GM12872 (cell line): ENCODE measurements at regions not wholly inside any gene's neighbourhood (a gene's known extent, or its start where the extent isn't known, plus 50 kb on each side); places are given as distances from the start of the nearest gene placed in this dataset.

Experiments used
- CTCF ChIP-seq: IDR thresholded peaks from 3 replicates; pipeline ENCODE4 v1.5.1; 2011; ENCODE audit warnings: low read depth, mild to moderate bottlenecking, low read length, moderate library complexity; ENCODE audit not compliant: insufficient read depth

- TF ChIP-seq CTCF = no peak
Measured at GRCh38 chr20:48278961-48279481, 493.7 kb upstream of the SULF2 start.

- TF ChIP-seq CTCF = no peak
Measured at GRCh38 chr20:48277266-48277665, 492.0 kb upstream of the SULF2 start.

GRCh38 chr20:48276021-48276342, 490.7 kb upstream of the SULF2 start:
- no peak for TF ChIP-seq CTCF

- TF ChIP-seq CTCF = no peak
Measured at GRCh38 chr20:48275286-48276020, 490.2 kb upstream of the SULF2 start.

GRCh38 chr20:48273843-48274242, 488.6 kb upstream of the SULF2 start:
- no peak for TF ChIP-seq CTCF

- TF ChIP-seq CTCF = no peak
Measured at GRCh38 chr20:48270885-48271284, 485.6 kb upstream of the SULF2 start.

GRCh38 chr20:48267860-48268633, 482.8 kb upstream of the SULF2 start:
- TF ChIP-seq CTCF = no peak
